Mesenchymal stem cell (in vitro differentiated cells and primary cell): ENCODE measurements at regions not wholly inside any gene's neighbourhood (a gene's known extent, or its start where the extent isn't known, plus 50 kb on each side); places are given as distances from the start of the nearest gene placed in this dataset.
A peak's percentile ranks its signal among the peaks of the same experiment; 100 is the strongest.
"Not testable (repeated sequence)": the region's sequence is repeated elsewhere in the genome, so short reads cannot be mapped to it uniquely, and the experiment has no call there.

Experiments
- DNase-seq: peaks from one replicate; pipeline ENCODE4 v3.0.0-alpha.2; 2013
- H2AFZ ChIP-seq: one replicate; pipeline ENCODE4 v1.6.1; 2013; ENCODE audit warnings: low read depth, mild to moderate bottlenecking, control low read depth, inconsistent platforms, low read length, moderate library complexity
- H2AK5ac ChIP-seq: 2 replicates; pipeline ENCODE4 v1.6.1; 2013; ENCODE audit warnings: low read length, moderate library complexity, mild to moderate bottlenecking, inconsistent platforms; ENCODE audit not compliant: severe bottlenecking
- H2BK120ac ChIP-seq: one replicate; pipeline ENCODE4 v1.6.1; 2013; ENCODE audit warnings: low read depth, mild to moderate bottlenecking, inconsistent platforms, low read length, moderate library complexity
- H2BK12ac ChIP-seq, 2 experiments: one replicate each; pipeline ENCODE4 v1.6.1; 2013; ENCODE audit warnings: inconsistent platforms in 2 of 2, low read length in 2 of 2, mild to moderate bottlenecking in 2 of 2, moderate library complexity in 2 of 2, control low read depth in 1 of 2
- H2BK15ac ChIP-seq: one replicate; pipeline ENCODE4 v1.6.1; 2013; ENCODE audit warnings: mild to moderate bottlenecking, low read depth, inconsistent platforms; ENCODE audit not compliant: poor library complexity, severe bottlenecking
- H2BK5ac ChIP-seq: 2 replicates; pipeline ENCODE4 v1.6.1; 2013; ENCODE audit warnings: low read depth, mild to moderate bottlenecking, low read length, control low read depth, inconsistent platforms; ENCODE audit not compliant: poor library complexity, severe bottlenecking
- H3K14ac ChIP-seq, 2 experiments: one replicate each; pipeline ENCODE4 v1.6.1; 2013; ENCODE audit warnings: inconsistent platforms in 2 of 2, low read length in 2 of 2, control low read depth in 1 of 2, mild to moderate bottlenecking in 1 of 2, moderate library complexity in 1 of 2
- H3K18ac ChIP-seq, 2 experiments: one replicate each; pipeline ENCODE4 v1.6.1; 2013; ENCODE audit warnings: inconsistent platforms in 2 of 2, low read length in 2 of 2, control low read depth in 1 of 2, low read depth in 1 of 2, mild to moderate bottlenecking in 1 of 2
- H3K23ac ChIP-seq, 2 experiments: one replicate each; pipeline ENCODE4 v1.6.1; 2013; ENCODE audit warnings: inconsistent platforms in 2 of 2, low read length in 2 of 2, mild to moderate bottlenecking in 2 of 2, moderate library complexity in 2 of 2, control low read depth in 1 of 2
- H3K27ac ChIP-seq: 2 replicates; pipeline ENCODE4 v1.5.1; 2013; ENCODE audit warnings: mild to moderate bottlenecking, moderate library complexity, low read length, control low read depth, inconsistent platforms; ENCODE audit not compliant: poor library complexity, severe bottlenecking
- H3K27me3 ChIP-seq, 2 experiments: 2 replicates each; pipeline versions ENCODE4 v1.6.1 to v1.7.0; 2013; ENCODE audit warnings: low read length in 2 of 2, mild to moderate bottlenecking in 2 of 2, moderate library complexity in 2 of 2, control low read depth in 1 of 2, inconsistent platforms in 1 of 2; ENCODE audit not compliant: control insufficient read depth in 1 of 2, insufficient read depth in 1 of 2
- H3K36me3 ChIP-seq, 2 experiments: 2 replicates each; pipeline versions ENCODE4 v1.6.1 to v1.7.0; 2013; ENCODE audit warnings: low read length in 2 of 2, control low read depth in 1 of 2, inconsistent platforms in 1 of 2, low read depth in 1 of 2, mild to moderate bottlenecking in 1 of 2; ENCODE audit not compliant: insufficient read depth in 2 of 2, control insufficient read depth in 1 of 2
- H3K4ac ChIP-seq, 2 experiments: one replicate each; pipeline ENCODE4 v1.6.1; 2013; ENCODE audit warnings: inconsistent platforms in 2 of 2, low read length in 2 of 2, mild to moderate bottlenecking in 2 of 2, moderate library complexity in 2 of 2, control low read depth in 1 of 2, low read depth in 1 of 2
- H3K4me1 ChIP-seq: 2 replicates; pipeline ENCODE4 v1.6.1; 2013; ENCODE audit warnings: low read depth, low read length, control low read depth; ENCODE audit not compliant: control insufficient read depth, insufficient read depth
- H3K4me2 ChIP-seq: 2 replicates; pipeline ENCODE4 v1.6.1; 2013; ENCODE audit warnings: low read length, mild to moderate bottlenecking, inconsistent platforms; ENCODE audit not compliant: poor library complexity, severe bottlenecking
- H3K4me3 ChIP-seq, 2 experiments: 2 replicates each; pipeline versions ENCODE4 v1.5.1 to v1.7.0; 2013; ENCODE audit warnings: low read length in 2 of 2, mild to moderate bottlenecking in 2 of 2, control low read depth in 1 of 2, low read depth in 1 of 2; ENCODE audit not compliant: insufficient read depth in 1 of 2
- H3K79me1 ChIP-seq: replicated peaks from 2 replicates; pipeline ENCODE4 v1.6.1; 2013; ENCODE audit warnings: mild to moderate bottlenecking, control low read depth, low read length, inconsistent platforms; ENCODE audit not compliant: poor library complexity, severe bottlenecking
- H3K9ac ChIP-seq: 2 replicates; pipeline ENCODE4 v1.7.0; 2013; ENCODE audit warnings: mild to moderate bottlenecking, low read length, moderate library complexity
- H3K9me3 ChIP-seq: 2 replicates; pipeline ENCODE4 v1.7.0; 2013; ENCODE audit warnings: mild to moderate bottlenecking, low read length; ENCODE audit not compliant: control insufficient read depth
- H4K8ac ChIP-seq: one replicate; pipeline ENCODE4 v1.6.1; 2013; ENCODE audit warnings: inconsistent platforms, mild to moderate bottlenecking, low read length, moderate library complexity
- H4K91ac ChIP-seq: one replicate; pipeline ENCODE4 v1.6.1; 2013; ENCODE audit warnings: mild to moderate bottlenecking, low read length, inconsistent platforms
- WGBS: methylation state at CpG from one replicate; pipeline ENCODE4 v1.1.7; 2013; ENCODE audit warnings: mixed read lengths; 5-methylcytosine and 5-hydroxymethylcytosine counted together

GRCh38 chr3:193922034-193922774 is 213.7 kb upstream of the HES1 start:
- no peak overlapping the region for H2AFZ ChIP-seq
- no peaks in the 10 kb centered on the region for H3K36me3 ChIP-seq
- no peak overlapping the region for H3K4me2 ChIP-seq
- WGBS, result 91% methylated on average over 9 of the region's 10 CpGs
- H2BK120ac ChIP-seq, result no peak overlapping the region
- no peak overlapping the region for H3K18ac ChIP-seq
- no peaks in the 10 kb centered on the region for H3K79me1 ChIP-seq
- H4K91ac ChIP-seq, result no peak overlapping the region
- no peak overlapping the region for H3K9ac ChIP-seq
- H3K4me1 ChIP-seq, result no peaks in the 10 kb centered on the region
- H3K14ac ChIP-seq, result no peak overlapping the region
- peaks cover 36% of the 10 kb centered on the region for H3K9me3 ChIP-seq
- H3K4me3 ChIP-seq, result no peak overlapping the region
- H2BK12ac ChIP-seq, result no peak overlapping the region
- peaks cover 18 to 35% of the 10 kb centered on the region in 2 experiments for H3K27me3 ChIP-seq
- no peak overlapping the region for H3K4ac ChIP-seq
- no peak overlapping the region for H2AK5ac ChIP-seq
- no peak overlapping the region for H2BK5ac ChIP-seq
- DNase-seq, result no peak
- no peak overlapping the region for H3K27ac ChIP-seq
- no peak overlapping the region for H2BK15ac ChIP-seq
- no peak overlapping the region for H3K23ac ChIP-seq
- no peak overlapping the region for H4K8ac ChIP-seq

GRCh38 chr3:193923958-193924357 is 212.0 kb upstream of the HES1 start:
- H3K4ac ChIP-seq, H2BK120ac ChIP-seq, H3K4me3 ChIP-seq, H3K36me3 ChIP-seq, H4K91ac ChIP-seq, H3K27ac ChIP-seq, H3K23ac ChIP-seq, H4K8ac ChIP-seq, H2BK12ac ChIP-seq, DNase-seq, H2BK5ac ChIP-seq, H3K79me1 ChIP-seq, H2BK15ac ChIP-seq, H2AK5ac ChIP-seq, H3K14ac ChIP-seq, H3K4me1 ChIP-seq, H3K4me2 ChIP-seq, H3K18ac ChIP-seq, H3K9ac ChIP-seq, H2AFZ ChIP-seq: not testable (repeated sequence)
- H3K9me3 ChIP-seq, result peaks cover 36% of the 10 kb centered on the region
- peaks cover 19 to 30% of the 10 kb centered on the region in 2 experiments for H3K27me3 ChIP-seq

- 99% methylated on average over 3 of the region's 3 CpGs for WGBS
- H3K36me3 ChIP-seq, H2AFZ ChIP-seq, H2BK15ac ChIP-seq, H4K8ac ChIP-seq, H3K4me3 ChIP-seq, H3K79me1 ChIP-seq, H2BK5ac ChIP-seq, H3K27ac ChIP-seq, H2AK5ac ChIP-seq, H3K4me1 ChIP-seq, DNase-seq, H3K9ac ChIP-seq, H4K91ac ChIP-seq, H2BK120ac ChIP-seq, H3K18ac ChIP-seq, H3K4ac ChIP-seq, H3K14ac ChIP-seq, H3K23ac ChIP-seq, H2BK12ac ChIP-seq, H3K4me2 ChIP-seq: not testable (repeated sequence)
- H3K27me3 ChIP-seq, result peaks cover 14 to 18% of the 10 kb centered on the region in 2 experiments
- peaks cover 32% of the 10 kb centered on the region for H3K9me3 ChIP-seq
Observed at GRCh38 chr3:193926071-193926470, 209.9 kb upstream of the HES1 start.

DNA sequence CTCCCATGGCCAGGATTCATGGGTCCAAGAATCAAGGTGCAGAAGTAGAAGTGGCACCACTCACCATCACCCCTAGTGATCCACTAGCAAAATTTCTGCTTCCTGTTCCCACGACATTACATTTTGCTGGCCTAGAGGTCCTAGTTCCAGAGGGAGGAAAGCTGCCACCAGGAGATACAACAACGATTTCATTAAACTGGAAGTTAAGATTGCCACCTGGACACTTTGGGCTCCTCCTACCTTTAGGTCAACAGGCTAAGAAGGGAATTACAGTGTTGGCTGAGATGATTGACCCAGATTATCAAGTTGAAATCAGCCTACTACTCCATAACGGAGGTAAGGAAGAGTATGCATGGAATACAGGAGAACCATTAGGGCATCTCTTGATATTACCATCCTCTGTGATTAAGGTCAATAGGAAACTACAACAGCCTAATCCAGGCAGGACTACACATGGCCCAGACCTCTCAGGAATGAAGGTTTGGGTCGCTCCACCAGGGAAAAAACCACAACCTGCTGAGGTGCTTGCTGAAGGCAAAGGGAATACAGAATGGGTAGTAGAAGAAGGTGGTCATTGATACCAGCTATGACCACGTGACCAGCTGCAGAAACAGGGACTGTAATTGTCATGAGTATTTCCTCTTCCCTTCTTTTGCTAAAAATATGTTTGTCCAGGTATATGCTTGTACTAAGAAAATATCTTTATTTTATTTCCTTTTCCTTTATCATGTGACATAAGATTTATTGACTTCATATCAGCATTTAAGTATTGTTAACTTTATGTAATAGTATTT is 208.3 kb upstream of the HES1 start:
- H2AK5ac ChIP-seq, H2BK15ac ChIP-seq, H3K18ac ChIP-seq, H3K4ac ChIP-seq, H2BK12ac ChIP-seq, H3K4me2 ChIP-seq, H2BK5ac ChIP-seq, H3K9ac ChIP-seq, H4K8ac ChIP-seq, H2AFZ ChIP-seq, H2BK120ac ChIP-seq, H3K79me1 ChIP-seq, H4K91ac ChIP-seq, H3K36me3 ChIP-seq, H3K4me1 ChIP-seq, DNase-seq, H3K23ac ChIP-seq, H3K27ac ChIP-seq, H3K4me3 ChIP-seq: not testable (repeated sequence)
- H3K14ac ChIP-seq, result peak overlapping the region in 1 of 2 experiments; percentile 22
- H3K9me3 ChIP-seq, result peaks cover 23% of the 10 kb centered on the region
- 89% methylated on average over 5 of the region's 5 CpGs for WGBS
- H3K27me3 ChIP-seq, result peaks cover 12 to 20% of the 10 kb centered on the region in 2 experiments
